ENCODE measurements at regions not wholly inside any gene's neighbourhood (a gene's known extent, or its start where the extent isn't known, plus 50 kb on each side); places are given as distances from the start of the nearest gene placed in this dataset.
"Not testable (repeated sequence)": the region's sequence is repeated elsewhere in the genome, so short reads cannot be mapped to it uniquely, and the experiment has no call there.

DNA sequence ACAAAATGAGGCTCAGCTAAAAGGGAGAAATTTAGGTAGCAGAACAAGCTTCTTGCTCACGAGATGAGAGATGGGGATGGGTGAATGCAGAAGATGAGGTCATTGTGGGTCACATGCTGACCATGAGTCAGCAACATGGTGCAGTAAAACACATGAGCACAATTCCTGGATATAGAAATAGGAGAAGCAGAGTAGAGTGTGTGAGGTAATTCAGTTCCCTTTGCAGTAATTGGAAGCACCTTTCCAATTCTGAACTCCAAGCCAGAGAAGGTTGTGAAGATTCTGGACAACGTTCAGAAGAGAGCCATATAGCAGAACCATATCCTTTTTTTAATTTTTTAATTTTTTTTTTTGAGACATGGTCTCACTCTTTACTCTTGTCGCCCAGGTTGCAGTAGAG is 62.0 kb upstream of the LMNTD1 start:
- peak; percentile 85 for DNase-seq (ENCODE audit: low spot score)

DNA sequence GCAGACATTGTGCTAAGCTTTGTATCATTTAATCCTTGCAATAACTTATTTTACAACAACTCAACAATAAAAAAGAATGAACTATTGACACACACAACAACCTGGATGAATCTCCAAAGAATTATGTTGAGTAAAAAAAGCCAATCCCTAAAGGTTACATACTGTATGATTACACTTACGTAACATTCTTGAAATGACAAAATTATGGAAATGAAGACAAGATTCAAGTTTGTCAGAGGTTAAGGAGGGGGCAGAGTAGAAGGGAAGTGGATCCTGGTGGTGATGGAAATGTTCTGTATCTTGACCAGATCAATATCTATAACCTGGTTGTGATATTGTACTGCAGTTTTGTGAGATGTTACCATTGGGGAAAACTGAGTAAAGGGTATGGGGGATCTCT is 63.2 kb upstream of the LMNTD1 start:
- no peak for DNase-seq (ENCODE audit: low spot score)

DNA sequence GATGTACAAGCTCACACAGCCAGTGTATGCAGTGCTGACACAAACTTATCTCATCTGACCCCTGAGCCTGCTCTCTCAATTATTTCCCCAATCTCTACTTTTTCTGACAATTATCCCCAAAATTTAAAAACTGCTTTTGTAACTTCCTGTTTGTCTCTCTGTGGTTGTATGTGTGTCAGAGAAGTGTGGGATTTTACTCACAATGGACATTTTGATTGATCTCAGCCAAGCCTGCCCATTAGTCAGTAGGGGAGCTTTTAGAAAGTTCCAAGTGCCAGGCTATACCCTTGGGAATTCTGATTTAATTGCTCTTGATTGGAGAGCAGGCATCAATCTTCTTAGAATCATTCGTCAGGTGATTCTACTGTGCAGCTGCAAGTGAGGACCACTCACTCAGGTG is 64.9 kb upstream of the LMNTD1 start:
- no peak for DNase-seq (ENCODE audit: low spot score)

DNA sequence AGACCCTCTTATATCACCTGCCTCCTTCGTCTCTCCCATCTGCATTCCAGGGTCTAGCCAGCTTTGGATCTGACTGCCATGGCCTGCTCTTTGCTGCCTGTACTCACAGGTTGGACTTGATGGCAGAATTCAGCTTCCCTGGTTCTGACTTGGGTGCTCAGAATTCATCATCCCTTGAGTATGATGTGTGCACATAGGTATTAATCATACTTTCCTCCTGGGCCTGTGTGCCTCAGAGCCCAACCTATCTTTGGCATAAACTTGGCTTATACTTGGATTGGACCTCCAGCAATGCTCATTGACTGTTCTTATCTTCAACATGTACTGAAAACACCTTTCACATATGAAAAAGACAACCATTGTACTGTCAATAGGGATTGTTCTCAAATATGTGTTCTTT is 70.7 kb upstream of the LMNTD1 start:
- DNase-seq (ENCODE audit: low spot score), result no peak

DNA sequence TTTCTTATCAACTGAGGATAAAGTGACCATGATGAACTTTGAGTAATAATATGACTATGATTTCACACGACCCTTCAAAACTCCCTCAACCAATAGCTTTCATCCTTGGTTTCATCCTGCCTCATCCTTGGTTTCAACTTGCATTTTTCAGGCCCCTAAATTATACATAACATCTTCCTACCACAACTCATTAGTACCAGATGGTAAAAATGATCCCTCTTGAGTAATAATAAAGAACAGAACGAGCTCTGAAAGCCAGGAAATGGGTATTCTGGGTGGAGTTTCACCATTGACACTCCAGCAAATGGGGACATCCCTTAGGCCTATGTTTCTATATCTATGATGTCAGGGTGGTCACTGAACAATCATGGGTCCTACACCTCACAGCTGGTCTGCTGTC is 72.1 kb upstream of the LMNTD1 start:
- DNase-seq (ENCODE audit: low spot score), result no peak

DNA sequence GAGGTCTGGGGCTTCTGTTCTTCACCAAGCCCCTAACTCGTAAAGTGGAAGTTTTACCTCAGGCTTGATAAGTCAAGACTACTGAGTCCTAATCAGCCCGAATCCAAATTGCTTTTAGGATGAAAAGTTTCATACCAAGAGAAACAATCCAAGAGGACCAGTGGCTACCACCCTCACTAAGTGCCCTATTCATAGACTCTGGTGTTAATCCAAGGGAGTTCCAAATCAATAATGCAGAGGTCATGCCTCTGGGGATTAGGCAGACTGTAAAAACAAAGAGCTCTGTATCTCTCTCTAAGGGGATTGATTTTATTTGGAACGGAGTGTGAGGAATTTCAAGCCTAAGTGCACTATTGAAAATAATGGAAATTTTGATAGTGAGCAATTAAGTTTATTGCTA is 76.3 kb upstream of the LMNTD1 start:
- no peak for DNase-seq (ENCODE audit: low spot score)

DNA sequence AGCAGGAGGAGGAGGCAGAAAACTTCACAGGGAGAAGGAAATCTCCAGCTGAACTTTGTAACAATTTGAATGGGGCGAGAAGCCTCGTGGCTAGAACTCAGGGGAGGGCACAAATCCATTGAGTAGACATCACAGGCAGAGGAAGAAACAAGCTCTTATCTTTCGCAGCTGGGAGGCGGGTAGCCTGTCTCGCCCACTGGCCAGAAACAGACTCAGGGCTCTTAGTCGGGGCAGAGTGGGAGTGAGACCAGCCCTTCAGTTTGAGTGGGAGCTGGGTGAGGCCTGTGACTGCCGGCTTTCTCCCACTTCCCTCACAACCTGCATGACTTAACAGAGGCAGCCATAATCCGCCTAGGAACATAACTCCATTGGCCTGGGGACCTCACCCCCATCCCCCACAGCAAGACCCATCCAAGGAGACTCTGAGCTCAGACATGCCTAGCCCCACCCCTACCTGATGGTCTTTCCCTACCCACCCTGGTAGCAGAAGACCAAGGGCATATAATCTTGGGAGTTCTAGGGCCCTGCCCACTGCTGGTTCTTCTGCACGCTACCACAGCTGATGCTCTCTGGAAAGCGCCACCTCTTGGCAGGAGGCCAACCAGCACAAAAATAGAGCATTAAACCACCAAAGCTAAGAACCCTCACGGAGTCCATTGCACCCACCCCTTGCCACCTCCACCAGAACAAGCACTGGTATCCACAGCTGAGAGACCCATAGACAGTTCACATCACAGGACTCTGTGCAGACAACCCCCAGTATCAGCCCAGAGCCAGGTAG is 77.8 kb upstream of the LMNTD1 start:
- DNase-seq (ENCODE audit: low spot score), result not testable (repeated sequence)

DNA sequence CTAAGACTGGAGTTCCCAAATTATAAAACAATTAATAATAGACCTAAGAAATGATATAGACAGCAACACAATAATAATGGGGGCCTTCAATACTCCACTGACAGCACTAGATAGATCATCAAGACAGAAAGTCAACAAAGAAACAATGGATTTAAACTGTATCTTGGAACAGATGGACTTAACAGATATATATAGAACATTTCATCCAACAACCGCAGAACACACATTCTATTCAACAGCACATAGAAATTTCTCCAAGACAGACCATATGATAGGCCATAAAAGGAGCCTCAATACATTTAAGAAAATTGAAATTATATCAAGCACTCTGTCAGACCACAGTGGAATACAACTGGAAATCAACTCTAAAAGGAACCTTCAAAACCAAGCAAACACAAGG is 80.1 kb upstream of the LMNTD1 start:
- DNase-seq (ENCODE audit: low spot score), result not testable (repeated sequence)

DNA sequence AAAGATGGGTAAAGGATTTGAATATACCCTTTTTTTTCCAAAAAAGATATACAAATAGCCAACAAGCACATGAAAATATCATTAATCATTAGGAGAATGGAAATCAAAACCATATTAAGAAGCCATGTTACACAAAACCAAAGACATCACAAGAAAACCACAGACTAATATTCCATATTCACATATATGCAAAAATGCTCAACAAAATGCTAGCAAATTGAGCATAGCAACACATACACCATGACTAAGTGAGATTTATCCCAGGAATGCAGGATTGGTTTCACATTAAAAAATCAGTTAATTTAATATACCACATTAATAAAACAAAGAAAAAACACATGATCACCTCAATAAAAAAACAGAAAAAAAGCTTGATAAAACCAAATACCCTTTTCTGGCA is 84.7 kb upstream of the LMNTD1 start:
- no peak for DNase-seq (ENCODE audit: low spot score)

DNA sequence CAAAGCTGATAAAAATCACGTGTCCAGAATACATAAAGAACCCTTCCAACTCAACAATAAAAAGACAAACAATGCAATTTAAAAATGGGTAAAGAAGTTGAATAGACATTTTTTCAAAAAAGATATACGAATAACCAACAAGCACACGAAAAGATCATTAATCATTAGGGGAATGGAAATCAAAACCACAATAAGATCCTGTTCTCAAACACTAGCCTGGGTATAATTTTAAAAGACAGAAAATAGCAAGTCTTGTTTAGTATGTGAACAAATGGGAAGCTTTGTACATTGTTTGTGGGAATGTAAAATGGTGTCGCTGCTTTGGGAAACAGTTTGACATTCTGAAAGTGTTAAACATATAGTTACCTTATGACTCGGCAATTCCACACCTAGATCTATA is 86.3 kb upstream of the LMNTD1 start:
- DNase-seq (ENCODE audit: low spot score), result no peak

DNA sequence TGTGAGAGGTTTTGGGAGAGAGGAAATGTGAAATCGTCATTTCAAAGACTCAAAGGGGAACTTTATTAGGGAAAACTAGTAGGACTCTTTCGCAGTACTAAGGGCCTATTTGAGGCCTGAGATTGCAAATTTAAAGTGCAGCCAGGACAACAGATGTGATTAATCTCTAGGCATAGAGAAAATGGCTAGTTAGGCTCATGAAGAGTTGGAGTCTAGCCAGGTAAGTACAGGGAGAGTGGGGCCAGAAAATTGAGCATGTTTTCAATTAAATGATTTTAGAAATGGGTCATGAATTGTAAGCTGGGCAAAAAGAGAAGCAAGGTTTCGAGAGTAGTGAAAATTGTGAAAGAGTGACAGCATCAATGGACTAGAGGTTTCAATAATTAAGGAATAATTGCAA is 91.9 kb upstream of the LMNTD1 start:
- DNase-seq (ENCODE audit: low spot score), result no peak

DNA sequence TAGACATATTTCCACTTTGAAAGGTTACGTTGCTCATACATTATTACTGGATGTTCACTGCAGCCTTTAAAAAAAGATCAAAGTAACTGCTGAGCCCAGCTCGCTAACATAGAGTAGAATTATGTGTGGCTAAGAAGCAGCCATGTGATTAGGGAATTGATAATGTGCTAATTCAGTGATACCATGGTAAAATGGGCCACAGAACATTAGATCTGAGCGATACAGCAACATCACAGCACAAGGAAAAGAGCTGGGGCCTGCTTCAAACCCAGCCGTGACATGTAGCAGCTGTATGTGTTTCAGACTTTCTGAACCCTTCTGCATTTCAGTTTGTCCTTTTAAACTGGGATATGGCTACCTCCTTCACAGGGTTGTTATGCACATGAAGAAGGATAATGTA is 92.3 kb upstream of the LMNTD1 start:
- DNase-seq (ENCODE audit: low spot score), result no peak

DNA sequence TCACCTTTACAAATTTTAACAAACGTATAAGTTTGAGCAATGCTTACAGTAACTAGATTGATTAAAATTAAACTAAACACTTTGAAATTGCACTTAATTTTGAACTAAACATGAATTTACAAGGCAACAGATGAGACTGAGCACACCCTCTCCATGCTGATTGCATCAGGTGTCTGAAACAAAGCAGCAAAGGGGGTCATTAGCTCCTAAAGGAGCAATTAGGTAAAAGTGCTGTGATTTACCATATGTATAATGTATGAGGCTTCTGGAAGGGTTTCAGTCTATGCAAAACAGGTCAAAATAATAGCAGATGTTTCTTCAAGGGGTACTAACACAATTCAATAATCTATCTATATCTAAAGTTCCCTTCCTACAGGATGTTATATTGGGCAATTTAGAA is 98.8 kb upstream of the LMNTD1 start:
- DNase-seq (ENCODE audit: low spot score), result no peak

DNA sequence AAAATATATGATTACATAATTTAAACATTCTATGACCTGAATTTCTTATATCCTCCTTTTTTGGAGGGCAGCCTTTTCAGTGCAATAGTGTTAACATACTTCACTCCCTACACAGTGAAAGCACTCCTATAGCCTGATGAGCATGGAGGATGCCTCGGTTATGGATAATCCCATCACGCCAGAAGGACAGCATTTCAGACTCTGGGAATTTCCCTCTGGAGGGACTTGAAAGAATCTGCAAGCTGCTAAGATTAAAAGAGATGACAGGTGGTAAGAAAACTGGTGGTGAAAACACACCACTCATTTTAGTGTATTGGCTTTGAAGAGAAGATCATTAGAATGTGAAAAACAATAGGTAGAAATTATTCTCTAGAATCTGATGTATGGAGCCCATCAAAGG is 99.3 kb upstream of the LMNTD1 start:
- DNase-seq (ENCODE audit: low spot score), result no peak

DNA sequence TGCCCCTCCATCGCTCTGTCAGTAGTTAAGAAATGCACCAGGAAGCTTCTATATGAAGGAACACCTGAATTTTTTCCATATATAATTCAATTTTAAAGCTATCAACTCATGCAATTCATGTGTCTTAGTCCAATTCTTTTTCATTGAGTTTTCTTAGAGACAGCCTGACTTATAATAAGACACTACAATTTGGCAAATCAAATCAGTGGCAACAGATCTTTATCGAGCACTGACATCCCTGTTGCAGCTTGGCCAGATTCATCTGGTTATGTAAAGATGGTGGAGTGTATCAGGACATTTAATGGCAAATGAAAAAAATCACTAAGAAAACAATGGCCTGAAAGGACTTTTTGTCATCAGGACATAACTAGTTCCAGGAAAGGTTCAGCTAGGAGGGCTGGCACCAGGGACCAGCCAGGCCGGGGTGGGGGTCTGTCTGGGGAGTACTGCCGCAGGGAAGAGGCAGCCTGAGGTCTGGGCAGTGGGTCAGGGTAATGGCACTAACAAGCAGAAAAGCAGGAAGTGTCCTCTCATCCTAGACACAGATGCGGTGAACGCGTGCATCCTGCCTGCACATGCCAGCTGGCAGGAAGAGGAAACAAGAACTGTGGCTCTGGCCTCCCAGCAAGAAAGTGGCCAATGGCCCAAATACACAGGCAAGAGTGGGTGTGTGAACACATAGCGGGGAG is 100.5 kb upstream of the LMNTD1 start:
- no peak for DNase-seq (ENCODE audit: low spot score)

DNA sequence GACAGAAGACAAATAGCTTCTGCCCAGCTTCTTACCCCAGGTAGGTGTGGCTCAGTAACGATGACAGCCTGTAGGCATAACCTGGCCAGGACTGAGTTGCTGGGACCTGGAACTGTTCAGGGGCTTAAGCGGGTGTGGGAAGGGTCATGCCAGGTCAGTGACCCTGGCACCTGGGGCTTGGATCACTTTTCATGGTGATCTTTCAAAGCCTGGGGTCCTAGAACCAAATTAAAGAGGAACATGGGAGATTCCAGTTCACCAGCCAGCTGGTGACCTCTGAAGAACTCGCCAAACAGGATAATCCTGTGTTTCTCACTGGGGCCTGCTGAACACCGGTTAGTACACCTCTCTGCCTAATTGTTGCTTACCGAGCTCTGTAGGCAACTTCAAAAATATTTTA is 102.6 kb upstream of the LMNTD1 start:
- DNase-seq (ENCODE audit: low spot score), result no peak

DNA sequence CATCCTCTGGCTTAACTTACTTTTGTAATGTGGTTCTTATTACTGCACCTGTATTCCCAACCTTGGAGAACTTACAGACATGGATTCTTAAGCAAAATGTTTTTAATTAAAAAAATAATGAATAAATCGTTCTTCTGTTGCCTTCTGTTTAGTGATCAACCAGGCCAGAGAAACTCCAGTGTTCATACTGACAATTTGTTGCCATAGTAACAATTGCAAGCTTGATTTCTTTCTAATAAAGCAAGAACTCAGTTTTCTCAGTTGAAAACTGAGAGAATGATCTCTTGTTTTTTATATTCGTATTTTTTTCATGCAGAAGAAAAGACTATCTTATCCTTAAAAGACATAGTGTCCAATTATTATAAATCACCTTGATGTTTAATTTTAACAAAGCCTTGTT is 106.5 kb upstream of the LMNTD1 start:
- no peak for DNase-seq (ENCODE audit: low spot score)

DNA sequence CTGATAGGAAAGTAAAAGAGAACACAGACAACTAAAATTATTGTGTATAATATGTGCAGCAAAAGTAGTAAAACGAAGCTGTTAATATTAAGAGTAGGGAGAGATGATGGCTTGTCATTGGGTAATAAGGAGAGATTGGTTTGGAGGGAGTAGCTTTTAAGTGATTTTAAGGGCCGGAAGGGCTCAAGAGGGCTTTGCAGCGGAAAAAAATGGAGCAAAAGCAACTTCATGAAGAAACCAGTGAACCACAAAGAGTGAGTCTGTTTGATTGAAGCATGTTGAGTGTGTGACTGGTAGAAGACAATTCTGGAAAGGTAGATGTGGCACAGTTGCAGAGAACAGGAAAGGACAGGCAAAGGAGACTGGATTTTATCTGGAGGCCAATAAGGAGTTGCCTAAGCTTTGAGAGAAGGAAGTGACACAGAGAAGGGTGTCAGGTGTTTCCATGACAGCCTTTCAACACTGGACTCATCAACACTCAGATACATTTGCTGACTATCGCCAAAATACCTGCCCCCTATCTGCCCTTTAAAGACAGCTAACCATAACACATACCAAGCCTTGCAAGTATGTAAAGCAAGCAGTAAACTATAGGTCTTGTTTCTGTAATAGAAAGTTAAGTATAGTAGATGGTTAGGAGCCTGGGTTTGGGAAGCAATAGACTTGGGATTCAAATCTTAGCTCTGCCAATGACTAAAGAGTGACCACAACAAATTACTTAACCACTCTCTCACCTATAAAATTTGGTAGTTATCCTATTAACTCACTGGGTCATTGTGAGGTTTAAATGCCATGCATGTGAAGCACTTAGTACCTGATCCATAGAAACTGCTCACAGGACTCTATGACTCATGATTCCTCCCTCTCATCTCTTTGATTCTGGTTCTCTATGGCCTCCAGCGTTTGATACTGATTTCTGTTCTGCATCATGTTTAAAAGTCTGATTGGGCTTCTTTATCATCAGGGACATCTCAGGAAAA is 117.3 kb upstream of the LMNTD1 start:
- DNase-seq (ENCODE audit: low spot score), result peak; percentile 79

DNA sequence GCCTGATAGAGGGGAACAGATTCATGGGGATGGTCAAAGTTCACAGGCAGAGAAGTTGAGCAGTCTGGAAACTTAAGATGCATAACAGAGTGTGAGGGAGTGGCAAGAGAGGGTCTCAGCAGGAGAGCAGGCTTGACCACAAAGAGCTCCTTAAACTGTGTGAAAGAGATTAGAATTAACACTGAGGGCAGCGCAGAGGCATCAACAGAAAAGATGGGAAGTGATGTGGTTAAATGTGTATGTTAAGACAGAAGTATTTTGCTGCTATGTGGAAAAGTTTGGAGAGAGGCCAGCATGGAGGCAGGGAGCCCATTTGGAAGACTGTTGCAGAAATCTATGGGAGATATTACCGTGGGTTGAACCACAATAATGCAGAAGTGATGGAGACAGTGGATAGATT is 122.7 kb upstream of the LMNTD1 start:
- no peak for DNase-seq (ENCODE audit: low spot score)

DNA sequence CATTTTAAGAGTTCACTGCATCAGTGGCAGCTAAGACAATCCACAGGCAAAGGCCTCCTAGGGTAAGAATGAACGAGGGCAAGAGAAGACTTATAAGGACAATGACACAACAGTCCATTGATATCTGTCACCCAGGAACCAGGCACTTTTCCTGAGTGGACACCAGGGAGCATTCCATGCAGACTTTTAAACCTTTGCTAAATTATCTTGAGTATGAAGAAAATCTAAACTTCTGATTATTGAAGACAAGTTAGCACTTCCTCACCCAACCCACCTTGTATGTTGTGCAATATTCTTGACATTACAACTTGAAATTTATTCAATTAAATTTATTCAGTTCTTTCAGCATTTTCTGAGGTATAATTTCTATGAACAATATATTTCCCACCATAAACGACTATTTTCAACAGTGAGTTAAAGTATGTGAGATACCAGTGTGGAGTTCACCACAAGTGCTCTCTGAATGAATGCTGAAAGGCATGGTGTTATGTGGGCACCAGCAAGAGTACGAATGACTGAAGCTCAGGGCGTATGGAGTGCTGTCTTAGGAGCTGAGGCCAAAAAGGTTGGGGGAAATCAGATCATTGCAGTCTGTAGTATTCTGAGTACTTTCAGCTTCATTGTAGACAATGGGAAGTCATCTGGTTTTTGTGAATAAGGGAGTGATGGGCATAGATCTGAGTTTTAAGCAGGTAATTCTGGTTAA is 124.3 kb upstream of the LMNTD1 start:
- no peak for DNase-seq (ENCODE audit: low spot score)

DNA sequence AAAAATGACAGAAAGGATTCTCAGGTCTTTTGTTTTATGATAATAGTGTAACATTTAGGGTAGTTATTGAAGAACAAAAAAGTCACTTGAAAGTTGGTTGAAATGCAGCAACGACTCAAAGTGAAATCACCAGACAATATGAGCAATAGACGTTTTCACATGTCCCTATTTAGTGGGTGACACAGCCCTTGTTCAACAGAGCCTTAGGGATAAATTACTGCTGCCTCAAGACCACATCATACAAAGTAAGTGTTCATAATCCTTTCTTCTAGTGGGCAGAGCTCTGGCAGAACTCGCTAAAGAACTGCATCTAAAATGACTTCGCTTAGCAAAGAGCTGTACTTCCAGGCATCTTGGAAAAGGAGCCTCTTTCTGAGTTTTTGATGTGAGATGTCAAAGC is 128.5 kb upstream of the LMNTD1 start:
- DNase-seq (ENCODE audit: low spot score), result no peak

DNA sequence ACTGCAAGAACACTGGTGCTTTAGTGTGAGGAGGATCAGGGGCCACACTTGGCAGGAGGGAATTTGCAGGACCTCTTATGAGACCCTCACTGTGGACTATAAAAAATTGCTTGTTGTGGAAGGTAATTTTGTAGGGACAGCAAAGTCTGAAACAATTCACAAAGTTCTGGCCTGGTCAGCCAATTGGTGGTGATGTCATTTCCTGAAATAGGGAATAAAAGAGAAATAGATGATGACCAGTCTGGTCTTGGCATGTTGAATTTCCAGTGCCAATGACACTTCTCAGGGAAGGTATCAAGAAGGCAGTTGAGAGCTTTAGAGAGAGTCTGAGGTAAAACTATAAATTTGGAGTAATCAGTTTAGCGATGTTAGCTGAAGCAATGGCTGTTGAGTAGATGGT is 129.3 kb upstream of the LMNTD1 start:
- peak; percentile 10 for DNase-seq (ENCODE audit: low spot score)

Data from kidney tubule cell (primary cell).